GM08714 (cell line): ENCODE measurements at regions not wholly inside any gene's neighbourhood (a gene's known extent, or its start where the extent isn't known, plus 50 kb on each side); places are given as distances from the start of the nearest gene placed in this dataset.
"Not testable (repeated sequence)": the region's sequence is repeated elsewhere in the genome, so short reads cannot be mapped to it uniquely, and the experiment has no call there.

Experiments used
- H3K4me3 ChIP-seq: fragments of 200-500 bp; sonication (Bioruptor generic); 2 replicates; pipeline ENCODE4 v1.5.1; 2014; ENCODE audit warnings: mild to moderate bottlenecking, low read length, inconsistent platforms
- ZNF274 ChIP-seq: IDR thresholded peaks from 2 replicates; pipeline ENCODE4 v1.6.1; 2012; ENCODE audit warnings: mild to moderate bottlenecking, low read depth, low read length

- no peak for TF ChIP-seq ZNF274
- no peak overlapping the region for H3K4me3 ChIP-seq
These were observed 986.6 kb upstream of the ADAMTS5 start for GRCh38 chr21:27953340-27954045.

DNA sequence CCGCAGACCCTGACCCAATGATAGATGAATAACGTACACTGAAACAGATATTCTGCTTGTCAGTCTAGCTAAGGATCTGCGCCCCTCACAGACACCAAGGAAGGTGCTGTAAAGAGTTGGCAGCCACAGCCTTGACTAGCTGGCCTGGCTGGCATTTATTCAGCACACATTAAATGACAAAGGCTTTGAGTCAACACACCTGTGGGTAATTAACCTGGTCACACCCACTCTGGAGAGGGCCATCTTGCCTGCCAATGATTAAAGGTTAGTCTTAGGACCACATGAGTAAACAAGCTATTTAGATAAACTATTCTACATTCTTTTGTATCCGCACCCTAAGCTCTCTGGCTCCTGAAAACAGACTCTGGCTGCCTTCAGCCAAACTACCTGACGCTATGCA, 982.2 kb upstream of the ADAMTS5 start:
- H3K4me3 ChIP-seq, result not testable (repeated sequence)

GRCh38 chr21:27930108-27930767, 963.4 kb upstream of the ADAMTS5 start:
- not testable (repeated sequence) for H3K4me3 ChIP-seq

- not testable (repeated sequence) for H3K4me3 ChIP-seq
These were observed 962.3 kb upstream of the ADAMTS5 start for GRCh38 chr21:27929179-27929578.

- H3K4me3 ChIP-seq, result not testable (repeated sequence)
These were observed 961.7 kb upstream of the ADAMTS5 start for GRCh38 chr21:27928534-27929115.

DNA sequence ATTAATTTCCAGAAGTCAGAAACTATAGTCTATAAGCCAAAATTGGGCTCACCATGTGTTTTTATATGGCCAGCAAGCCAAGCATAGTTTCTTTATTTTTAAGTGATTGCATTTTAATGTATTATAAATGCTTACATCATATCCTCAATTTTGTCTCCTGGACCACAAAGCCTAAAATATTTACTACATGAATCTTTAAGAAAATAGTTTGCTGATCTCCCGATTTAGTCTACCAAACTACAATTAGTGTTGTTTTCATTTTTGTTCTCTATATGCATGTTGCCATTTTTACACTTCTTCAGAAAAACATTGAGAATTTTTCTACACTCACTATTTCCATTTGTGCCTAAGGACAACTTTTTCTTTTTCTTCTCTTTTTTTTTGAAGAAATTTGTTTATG, 954.5 kb upstream of the ADAMTS5 start:
- H3K4me3 ChIP-seq, result not testable (repeated sequence)

GRCh38 chr21:27917966-27918365, 951.1 kb upstream of the ADAMTS5 start:
- H3K4me3 ChIP-seq, result not testable (repeated sequence)

- not testable (repeated sequence) for H3K4me3 ChIP-seq
These were observed 949.4 kb upstream of the ADAMTS5 start for GRCh38 chr21:27916326-27916725.

DNA sequence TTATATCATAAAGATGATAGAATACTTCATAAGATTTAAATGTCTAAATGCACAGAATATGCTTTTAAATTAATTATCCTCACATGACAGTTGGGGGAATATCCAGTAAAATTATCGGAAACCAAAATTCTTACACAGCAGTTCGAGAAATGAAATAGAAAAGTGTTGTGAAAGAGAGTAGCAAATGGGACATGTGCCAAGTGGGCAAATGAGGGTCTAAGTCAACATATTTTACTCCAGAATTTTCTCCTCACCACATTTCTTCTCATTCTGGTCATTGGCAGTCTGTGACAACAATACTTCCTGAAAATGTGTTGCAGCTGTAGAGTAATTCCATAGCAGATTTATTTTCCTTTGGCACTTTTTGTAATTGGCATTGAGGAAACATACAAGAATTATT, 945.2 kb upstream of the ADAMTS5 start:
- H3K4me3 ChIP-seq, result not testable (repeated sequence)

DNA sequence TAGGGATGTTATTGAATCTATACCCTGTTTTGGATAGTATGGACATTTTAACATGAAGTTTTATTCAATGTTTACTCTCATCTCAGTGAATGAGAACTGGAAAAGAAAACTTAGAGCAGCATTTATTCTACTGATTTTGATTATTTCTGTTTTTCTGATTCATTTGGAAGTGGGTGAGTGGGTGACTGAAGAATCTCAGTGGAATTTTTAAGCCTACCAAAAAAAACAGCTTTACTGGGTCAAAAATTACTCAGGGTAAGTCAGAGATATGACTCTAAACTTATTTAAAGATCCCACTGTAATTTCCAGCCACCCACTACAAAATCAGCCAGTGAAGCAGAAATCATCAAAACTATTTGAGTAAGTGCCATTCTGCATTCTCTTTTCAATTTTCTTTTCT, 942.6 kb upstream of the ADAMTS5 start:
- H3K4me3 ChIP-seq, result not testable (repeated sequence)

DNA sequence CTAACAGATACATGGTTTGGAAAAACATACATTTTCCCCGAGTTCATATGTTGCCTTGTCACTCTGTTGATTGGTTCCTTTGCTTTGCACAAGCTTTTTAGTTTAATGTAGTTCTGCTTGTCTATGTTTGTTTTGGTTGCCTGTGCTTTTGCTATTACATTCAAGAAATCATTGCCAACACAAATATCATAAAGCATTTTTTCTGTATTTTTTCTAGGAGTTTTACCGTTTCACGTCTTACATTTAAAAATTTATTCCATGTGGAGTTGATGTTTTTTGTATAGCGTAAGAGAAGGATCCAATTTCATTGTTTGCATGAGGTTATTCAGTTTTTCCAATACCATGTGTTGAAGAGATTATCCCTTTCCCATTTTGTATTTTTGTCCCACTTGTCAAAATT, 941.9 kb upstream of the ADAMTS5 start:
- H3K4me3 ChIP-seq, result not testable (repeated sequence)

DNA sequence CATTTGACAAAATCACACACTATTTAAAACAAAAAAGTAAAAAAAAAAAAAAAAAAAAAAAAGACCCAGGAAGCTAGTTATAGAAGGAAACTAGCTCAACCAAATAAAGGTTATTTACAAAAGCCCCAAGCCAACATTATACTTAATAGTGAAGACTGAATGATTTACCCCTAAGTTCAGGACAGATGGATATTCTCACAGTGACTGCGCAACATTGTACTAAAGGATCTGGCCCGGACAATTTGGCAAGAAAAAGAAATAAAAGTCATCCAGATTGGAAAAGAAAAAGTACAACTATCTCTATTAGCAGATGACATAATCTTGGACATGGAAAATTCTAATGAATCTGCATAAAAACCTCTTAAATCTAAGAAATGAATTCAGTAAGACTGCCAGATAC, 936.0 kb upstream of the ADAMTS5 start:
- not testable (repeated sequence) for H3K4me3 ChIP-seq

DNA sequence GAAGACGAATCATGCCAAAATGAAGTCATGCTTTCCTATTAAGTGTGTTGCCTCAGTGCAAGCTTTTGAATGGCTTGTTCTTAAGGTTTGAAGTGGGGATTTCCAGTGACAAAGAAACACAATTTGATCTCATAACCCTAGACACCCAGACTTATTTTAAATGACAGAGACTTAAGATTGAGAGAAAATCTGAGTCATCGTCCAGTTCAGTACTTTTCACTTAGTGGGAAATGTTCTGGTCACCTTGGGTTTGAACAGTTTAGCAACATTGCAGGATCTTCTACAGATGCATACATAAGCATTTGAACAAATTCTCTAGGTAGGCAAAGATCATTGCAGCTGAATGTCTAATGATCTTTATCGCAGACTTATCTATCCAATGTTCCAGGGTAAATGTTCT, 926.7 kb upstream of the ADAMTS5 start:
- H3K4me3 ChIP-seq, result not testable (repeated sequence)

GRCh38 chr21:27891495-27891894, 924.6 kb upstream of the ADAMTS5 start:
- H3K4me3 ChIP-seq, result not testable (repeated sequence)

GRCh38 chr21:27887808-27888455, 921.0 kb upstream of the ADAMTS5 start:
- not testable (repeated sequence) for H3K4me3 ChIP-seq

- H3K4me3 ChIP-seq, result no peak overlapping the region
- no peak for TF ChIP-seq ZNF274
These were observed 918.4 kb upstream of the ADAMTS5 start for GRCh38 chr21:27885296-27885711.

GRCh38 chr21:27881331-27881730, 914.4 kb upstream of the ADAMTS5 start:
- not testable (repeated sequence) for H3K4me3 ChIP-seq

DNA sequence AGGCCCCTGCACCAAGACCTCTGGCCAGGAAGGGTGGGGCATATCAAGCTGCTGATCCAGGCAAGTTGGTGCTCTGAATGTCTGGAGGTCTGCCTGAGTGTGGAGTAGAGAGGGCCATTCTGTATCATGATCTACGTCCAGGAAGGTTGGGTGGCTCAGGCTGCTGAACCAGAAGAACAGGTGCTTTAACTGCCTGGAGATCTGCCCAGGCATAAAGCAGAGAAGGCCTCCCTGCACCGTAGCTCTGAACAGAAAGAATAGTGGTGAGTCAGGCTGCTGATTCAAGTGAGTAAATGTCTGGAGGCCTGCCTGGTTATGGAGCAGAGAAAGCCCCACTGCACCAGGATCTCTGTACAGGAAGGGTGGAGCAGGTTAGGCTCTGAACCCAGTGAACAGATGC, 905.5 kb upstream of the ADAMTS5 start:
- not testable (repeated sequence) for H3K4me3 ChIP-seq

DNA sequence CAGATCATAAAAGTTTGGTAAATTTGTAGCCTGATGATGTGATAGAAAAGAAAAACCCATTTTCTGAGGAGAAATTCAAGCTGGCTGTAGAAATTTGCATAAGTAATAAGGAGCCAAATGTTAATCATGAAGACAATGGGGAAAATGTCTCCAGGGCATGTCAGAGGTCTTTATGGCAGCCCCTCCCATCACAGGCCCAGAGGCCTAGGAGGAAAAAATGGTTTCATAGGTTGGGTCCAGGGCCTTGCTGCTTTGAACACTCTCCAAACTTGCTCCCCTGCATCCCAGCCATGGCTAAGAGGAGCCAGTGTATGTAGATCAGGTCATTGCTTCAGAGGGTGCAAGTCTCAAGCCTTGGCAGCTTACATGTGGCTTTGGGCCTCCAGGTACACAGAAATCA, 903.9 kb upstream of the ADAMTS5 start:
- H3K4me3 ChIP-seq, result not testable (repeated sequence)

GRCh38 chr21:27860314-27860955, 893.5 kb upstream of the ADAMTS5 start:
- not testable (repeated sequence) for H3K4me3 ChIP-seq
